ENCODE measurements at regions not wholly inside any gene's neighbourhood (a gene's known extent, or its start where the extent isn't known, plus 50 kb on each side); places are given as distances from the start of the nearest gene placed in this dataset.

DNA sequence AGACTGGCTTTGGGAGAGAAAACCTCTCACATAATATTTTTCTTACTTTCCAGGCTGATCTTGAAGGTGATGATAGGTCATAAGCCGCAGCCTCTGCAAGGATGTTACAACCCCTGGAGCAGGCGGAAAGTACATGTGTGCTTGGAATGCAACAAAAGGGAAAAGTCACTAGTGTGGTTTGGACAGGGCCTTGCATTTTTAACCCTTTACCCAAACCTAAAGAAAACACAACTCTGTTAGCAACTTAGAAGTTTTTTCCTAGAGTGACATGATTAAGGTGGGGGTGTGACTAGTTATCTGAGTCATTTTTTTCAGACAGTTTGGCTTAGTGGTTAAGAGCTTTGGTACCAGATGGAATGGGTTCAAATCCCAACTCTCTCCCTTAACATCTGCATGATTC lies 97.0 kb downstream of the TMEM30B start:
- Histone ChIP-seq H3K36me3 (ENCODE audit: control insufficient read depth, insufficient read depth, low read length) (no peaks in the 10 kb centered on the region; the same call in 1 of the 2 replicates), H3K4me3 (ENCODE audit: low read length) (no peak overlapping the region), H3K27ac (ENCODE audit: low read length) (no peak overlapping the region), H3K4me1 (ENCODE audit: control insufficient read depth, insufficient read depth, low read length) (no peaks in the 10 kb centered on the region), H3K27me3 (ENCODE audit: control insufficient read depth, insufficient read depth, low read length) (no peaks in the 10 kb centered on the region), H3K9me3 (ENCODE audit: control insufficient read depth, insufficient read depth, low read length) (no peaks in the 10 kb centered on the region)
- WGBS (ENCODE audit: insufficient coverage, insufficient read length): no CpG with 5 or more reads among the region's 2 CpGs
- DNase-seq (ENCODE audit: low read depth, low spot score): no peak

DNA sequence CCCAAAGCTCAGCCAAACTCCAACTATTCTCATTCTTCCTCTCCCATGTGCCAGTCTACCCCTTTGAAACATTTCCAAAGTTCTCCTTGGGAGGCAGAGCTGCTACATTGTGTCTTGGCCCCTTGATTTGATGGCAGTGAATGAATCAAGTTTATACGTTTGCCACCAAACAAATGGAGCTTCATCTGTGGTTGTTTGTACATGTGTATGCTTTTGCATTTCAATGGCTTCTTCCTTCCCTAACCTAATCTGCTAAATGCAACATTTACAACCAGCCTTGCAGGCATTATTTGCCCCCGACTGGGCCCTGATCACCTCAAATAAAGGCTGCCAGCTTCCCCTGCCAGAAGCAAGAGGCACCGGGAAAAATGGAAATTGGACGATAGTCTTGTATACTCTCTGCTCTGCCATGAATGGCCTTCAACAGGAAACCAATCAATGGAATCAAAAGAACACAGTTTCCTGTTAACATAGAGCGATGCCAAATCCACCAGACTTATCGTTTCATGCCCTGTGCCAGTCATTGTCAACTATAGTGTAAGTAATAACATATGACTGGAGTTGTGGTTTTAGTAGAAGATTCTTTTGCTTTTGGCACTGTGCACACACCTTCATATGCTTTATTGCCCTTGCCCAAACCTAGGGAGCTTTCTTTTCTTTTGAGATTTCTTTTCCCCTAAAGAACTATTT lies 97.8 kb downstream of the TMEM30B start:
- Histone ChIP-seq H3K4me3 (ENCODE audit: low read length) (no peak overlapping the region), H3K36me3 (ENCODE audit: control insufficient read depth, insufficient read depth, low read length) (no peaks in the 10 kb centered on the region; the same call in 1 of the 2 replicates), H3K27ac (ENCODE audit: low read length) (no peak overlapping the region), H3K4me1 (ENCODE audit: control insufficient read depth, insufficient read depth, low read length) (0 out of 2 replicates have a peak, but pooled peaks cover 2% of the 10 kb centered on the region), H3K27me3 (ENCODE audit: control insufficient read depth, insufficient read depth, low read length) (no peaks in the 10 kb centered on the region), H3K9me3 (ENCODE audit: control insufficient read depth, insufficient read depth, low read length) (no peaks in the 10 kb centered on the region)
- no peak for DNase-seq (ENCODE audit: low read depth, low spot score)
- WGBS (ENCODE audit: insufficient coverage, insufficient read length): no CpG with 5 or more reads among the region's 6 CpGs

DNA sequence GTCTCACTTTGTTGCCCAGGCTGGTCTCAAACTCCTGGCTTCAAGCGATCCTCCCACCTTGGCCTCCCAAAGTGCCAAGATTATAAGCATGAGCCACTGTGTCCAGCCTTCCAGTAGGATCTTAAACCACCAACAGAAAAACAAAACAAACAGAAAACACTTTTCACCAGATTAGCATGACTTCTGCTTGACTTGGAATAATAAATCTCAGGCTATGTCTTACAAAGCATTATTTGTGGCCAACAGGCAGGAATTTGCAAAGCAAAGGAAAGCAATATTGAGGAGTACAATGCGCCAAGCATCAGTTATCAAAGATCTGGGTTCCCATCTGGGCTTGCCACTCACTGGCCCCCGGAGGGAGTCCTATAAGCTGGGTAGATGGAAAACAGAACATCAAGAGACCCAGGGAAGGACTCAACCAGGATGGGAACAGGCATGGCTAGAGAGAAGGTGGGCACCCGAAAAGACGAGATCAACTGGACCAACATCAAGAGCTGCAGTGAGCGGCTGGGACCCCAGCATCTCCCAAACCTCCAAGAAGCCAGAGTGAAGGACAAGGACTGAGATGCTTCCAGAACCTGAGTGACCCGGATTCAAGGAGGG lies 101.2 kb downstream of the TMEM30B start:
- WGBS (ENCODE audit: insufficient coverage, insufficient read length): no CpG with 5 or more reads among the region's 7 CpGs
- H3K27me3 ChIP-seq (ENCODE audit: control insufficient read depth, insufficient read depth, low read length): no peaks in the 10 kb centered on the region
- H3K4me3 ChIP-seq (ENCODE audit: low read length): no peak overlapping the region
- no peaks in the 10 kb centered on the region for H3K36me3 ChIP-seq (ENCODE audit: control insufficient read depth, insufficient read depth, low read length)
- H3K4me1 ChIP-seq (ENCODE audit: control insufficient read depth, insufficient read depth, low read length): peaks cover 7% of the 10 kb centered on the region; the same call in 1 of the 2 replicates
- DNase-seq (ENCODE audit: low read depth, low spot score): no peak
- H3K27ac ChIP-seq (ENCODE audit: low read length): no peak overlapping the region
- H3K9me3 ChIP-seq (ENCODE audit: control insufficient read depth, insufficient read depth, low read length): no peaks in the 10 kb centered on the region

DNA sequence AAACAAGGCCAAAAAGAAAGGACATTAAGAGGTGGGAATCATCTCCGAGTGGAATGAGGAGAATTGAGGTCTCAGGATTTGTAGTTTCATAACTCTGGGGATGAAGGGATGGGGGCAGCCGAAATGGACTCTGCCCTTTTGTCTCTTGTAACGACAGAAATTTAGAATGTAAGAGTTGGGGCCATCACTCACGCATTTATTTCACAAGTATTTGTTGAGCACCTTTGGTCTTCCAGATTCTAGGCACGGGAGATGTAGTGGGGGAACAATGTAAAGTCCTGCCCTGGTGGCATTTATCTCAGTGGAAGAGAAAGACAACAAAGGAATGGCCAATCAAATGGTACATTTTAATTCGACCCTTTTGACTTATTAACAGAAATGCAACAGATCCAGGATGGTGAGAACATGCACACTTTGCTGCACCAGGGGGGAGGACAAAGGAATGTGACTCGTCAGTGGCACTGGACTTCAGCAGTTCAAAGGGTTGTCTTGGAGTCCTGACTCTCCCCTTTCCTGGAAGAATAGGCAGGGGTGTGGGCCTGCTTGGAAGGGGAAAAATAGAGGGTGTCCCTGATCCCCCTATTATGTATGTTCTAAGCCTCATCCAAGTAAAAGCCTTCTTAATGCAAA lies 102.0 kb downstream of the TMEM30B start:
- H3K27ac ChIP-seq (ENCODE audit: low read length): no peak overlapping the region
- H3K4me1 ChIP-seq (ENCODE audit: control insufficient read depth, insufficient read depth, low read length): peaks cover 7% of the 10 kb centered on the region; the same call in 1 of the 2 replicates
- H3K27me3 ChIP-seq (ENCODE audit: control insufficient read depth, insufficient read depth, low read length): no peaks in the 10 kb centered on the region

DNA sequence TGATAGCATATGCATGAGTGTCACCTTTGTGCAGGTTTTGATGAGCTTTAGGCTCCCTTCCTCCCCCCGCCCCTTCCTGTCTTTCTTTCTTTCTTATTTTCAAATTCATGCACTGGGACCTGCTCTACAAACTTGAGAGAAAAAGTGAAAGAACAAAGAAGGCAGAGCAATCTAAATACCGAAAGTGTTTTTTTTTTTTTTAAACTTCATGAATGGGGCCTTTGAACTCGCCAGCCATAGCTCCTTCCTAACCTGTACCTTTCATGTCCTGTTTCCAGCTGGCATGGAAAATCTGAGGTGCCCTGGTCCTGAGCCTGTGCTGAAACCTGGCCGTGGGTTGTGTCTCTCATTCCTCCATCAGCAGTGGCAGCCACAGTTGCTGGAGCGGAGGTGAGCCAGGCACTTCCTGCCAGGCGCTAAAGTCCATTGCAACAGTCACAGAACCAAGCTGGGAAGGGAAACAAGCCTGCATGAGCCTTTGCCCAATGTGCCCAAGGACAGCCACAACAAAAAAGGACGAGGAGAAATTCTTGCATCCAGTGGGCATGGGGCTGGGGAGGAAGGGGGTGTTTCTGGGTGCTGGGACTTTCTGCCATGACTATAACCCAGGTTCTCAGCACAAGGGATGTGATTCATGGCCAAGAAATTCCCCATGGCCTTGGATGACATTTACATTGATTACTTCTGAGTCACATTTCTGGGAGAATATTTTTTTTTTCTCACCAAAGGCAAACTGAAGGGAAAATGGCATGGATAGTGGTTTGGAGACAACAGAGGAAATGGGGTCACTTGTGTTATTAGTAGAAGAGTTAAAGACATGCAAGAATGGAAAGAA lies 102.7 kb downstream of the TMEM30B start:
- no peak overlapping the region for H3K27ac ChIP-seq (ENCODE audit: low read length)
- peaks cover 7% of the 10 kb centered on the region; the same call in 1 of the 2 replicates for H3K4me1 ChIP-seq (ENCODE audit: control insufficient read depth, insufficient read depth, low read length)
- H3K27me3 ChIP-seq (ENCODE audit: control insufficient read depth, insufficient read depth, low read length): no peaks in the 10 kb centered on the region
- H3K4me3 ChIP-seq (ENCODE audit: low read length): no peak overlapping the region
- no CpG with 5 or more reads among the region's 7 CpGs for WGBS (ENCODE audit: insufficient coverage, insufficient read length)
- H3K9me3 ChIP-seq (ENCODE audit: control insufficient read depth, insufficient read depth, low read length): no peaks in the 10 kb centered on the region
- H3K36me3 ChIP-seq (ENCODE audit: control insufficient read depth, insufficient read depth, low read length): no peaks in the 10 kb centered on the region
- no peak for DNase-seq (ENCODE audit: low read depth, low spot score)

More for the DNA sequence above, 102.0 kb downstream of the TMEM30B start:
- Histone ChIP-seq H3K4me3 (ENCODE audit: low read length) (no peak overlapping the region), H3K9me3 (ENCODE audit: control insufficient read depth, insufficient read depth, low read length) (no peaks in the 10 kb centered on the region), H3K36me3 (ENCODE audit: control insufficient read depth, insufficient read depth, low read length) (no peaks in the 10 kb centered on the region)
- WGBS (ENCODE audit: insufficient coverage, insufficient read length): no CpG with 5 or more reads among the region's 7 CpGs
- DNase-seq (ENCODE audit: low read depth, low spot score): no peak

DNA sequence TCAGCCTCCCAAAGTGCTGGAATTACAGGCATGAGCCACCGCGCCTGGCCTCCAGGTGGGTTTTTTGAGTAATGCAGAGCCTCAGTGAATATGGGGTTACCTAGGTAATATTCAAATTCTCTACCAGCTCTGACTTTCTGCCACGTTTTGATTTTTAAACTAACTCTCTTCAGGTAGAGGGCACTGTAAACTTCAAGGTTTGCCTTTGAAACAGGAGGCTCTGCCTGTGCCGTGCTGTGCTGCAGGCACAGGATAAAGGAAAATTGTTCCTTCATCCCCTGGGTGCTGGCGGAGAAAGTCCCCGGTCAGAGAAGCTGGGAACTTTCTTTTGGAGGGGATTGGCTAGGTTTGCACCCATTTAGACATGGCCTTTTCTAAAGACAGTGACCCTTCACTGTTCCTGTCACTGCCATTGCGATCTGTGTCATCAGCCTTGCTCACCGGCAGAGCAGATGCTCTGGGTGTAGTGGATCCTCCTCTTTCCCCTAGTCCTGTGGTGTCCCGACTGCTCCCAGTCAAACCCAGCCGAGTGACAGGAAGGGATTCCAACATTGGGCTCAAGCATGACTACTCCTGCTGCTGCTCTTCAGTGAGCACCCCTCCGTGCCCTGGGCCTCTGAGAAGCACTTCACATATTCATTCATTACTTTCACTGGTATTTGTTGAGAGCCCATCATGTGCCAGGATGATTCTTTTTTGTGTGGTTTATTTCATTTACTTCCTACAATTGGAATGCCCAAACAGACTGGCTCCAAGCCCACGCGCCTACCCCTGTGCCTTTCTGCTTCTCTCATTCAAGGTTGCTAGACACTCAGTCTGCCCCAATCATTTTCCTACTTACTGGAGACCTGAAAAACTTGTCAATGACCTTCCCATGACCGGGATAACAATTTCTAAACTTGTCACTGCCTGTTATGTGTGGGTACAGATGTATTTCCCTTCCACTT lies 103.6 kb downstream of the TMEM30B start:
- no peaks in the 10 kb centered on the region for H3K9me3 ChIP-seq (ENCODE audit: control insufficient read depth, insufficient read depth, low read length)
- no peaks in the 10 kb centered on the region for H3K27me3 ChIP-seq (ENCODE audit: control insufficient read depth, insufficient read depth, low read length)
- H3K36me3 ChIP-seq (ENCODE audit: control insufficient read depth, insufficient read depth, low read length): no peaks in the 10 kb centered on the region
- DNase-seq (ENCODE audit: low read depth, low spot score): no peak
- H3K27ac ChIP-seq (ENCODE audit: low read length): no peak overlapping the region
- WGBS (ENCODE audit: insufficient coverage, insufficient read length): no CpG with 5 or more reads among the region's 14 CpGs
- no peak overlapping the region for H3K4me3 ChIP-seq (ENCODE audit: low read length)
- H3K4me1 ChIP-seq (ENCODE audit: control insufficient read depth, insufficient read depth, low read length): peaks cover 7% of the 10 kb centered on the region; the same call in 1 of the 2 replicates

DNA sequence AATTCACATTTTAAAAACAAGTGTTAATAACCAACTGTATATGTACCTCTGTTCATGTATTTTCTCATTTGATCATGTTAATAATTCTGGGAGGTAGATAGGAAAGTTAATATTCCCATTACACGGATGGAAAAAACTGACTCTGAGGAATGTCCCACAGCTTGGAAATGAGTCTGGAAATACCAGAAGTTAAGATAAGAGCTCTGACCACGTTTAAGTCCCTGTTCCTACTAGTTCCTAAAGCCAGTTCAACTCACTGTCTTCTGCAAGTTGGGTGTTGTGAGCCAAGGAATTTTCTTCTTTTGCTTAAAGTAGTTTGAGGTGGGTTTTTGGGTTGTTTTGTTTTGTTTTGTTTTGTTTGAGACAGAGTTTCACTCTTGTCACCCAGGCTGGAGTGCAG lies 104.5 kb downstream of the TMEM30B start:
- no peaks in the 10 kb centered on the region for H3K36me3 ChIP-seq (ENCODE audit: control insufficient read depth, insufficient read depth, low read length)
- no peaks in the 10 kb centered on the region for H3K27me3 ChIP-seq (ENCODE audit: control insufficient read depth, insufficient read depth, low read length)
- no CpG with 5 or more reads among the region's 2 CpGs for WGBS (ENCODE audit: insufficient coverage, insufficient read length)
- H3K4me3 ChIP-seq (ENCODE audit: low read length): no peak overlapping the region
- no peak for DNase-seq (ENCODE audit: low read depth, low spot score)
- H3K9me3 ChIP-seq (ENCODE audit: control insufficient read depth, insufficient read depth, low read length): no peaks in the 10 kb centered on the region
- no peak overlapping the region for H3K27ac ChIP-seq (ENCODE audit: low read length)
- H3K4me1 ChIP-seq (ENCODE audit: control insufficient read depth, insufficient read depth, low read length): peaks cover 7% of the 10 kb centered on the region; the same call in 1 of the 2 replicates

DNA sequence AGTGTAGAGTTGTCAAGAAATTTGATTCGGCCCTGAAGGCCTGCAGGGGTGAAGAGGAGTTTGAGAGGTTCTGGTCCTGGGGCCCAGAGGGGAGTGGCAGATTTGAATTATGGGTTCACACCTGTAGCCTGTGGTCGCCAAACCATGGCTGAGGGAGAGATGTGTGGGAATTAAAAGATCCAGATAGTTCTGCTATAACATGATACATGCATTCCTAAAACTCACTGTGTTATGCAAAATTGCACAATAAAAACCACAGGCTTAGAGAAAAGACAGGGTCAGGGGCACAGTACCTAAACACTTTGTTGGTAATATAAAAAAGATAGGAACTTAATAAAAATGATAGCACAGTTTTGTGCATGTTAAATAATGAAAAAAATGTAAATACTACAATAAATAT lies 106.2 kb downstream of the TMEM30B start:
- DNase-seq (ENCODE audit: low read depth, low spot score): no peak
- Histone ChIP-seq H3K9me3 (ENCODE audit: control insufficient read depth, insufficient read depth, low read length) (no peaks in the 10 kb centered on the region), H3K4me1 (ENCODE audit: control insufficient read depth, insufficient read depth, low read length) (peaks cover 7% of the 10 kb centered on the region; the same call in 1 of the 2 replicates), H3K36me3 (ENCODE audit: control insufficient read depth, insufficient read depth, low read length) (no peaks in the 10 kb centered on the region), H3K4me3 (ENCODE audit: low read length) (no peak overlapping the region), H3K27ac (ENCODE audit: low read length) (no peak overlapping the region), H3K27me3 (ENCODE audit: control insufficient read depth, insufficient read depth, low read length) (no peaks in the 10 kb centered on the region)
- WGBS (ENCODE audit: insufficient coverage, insufficient read length): no CpG with 5 or more reads among the region's 2 CpGs

DNA sequence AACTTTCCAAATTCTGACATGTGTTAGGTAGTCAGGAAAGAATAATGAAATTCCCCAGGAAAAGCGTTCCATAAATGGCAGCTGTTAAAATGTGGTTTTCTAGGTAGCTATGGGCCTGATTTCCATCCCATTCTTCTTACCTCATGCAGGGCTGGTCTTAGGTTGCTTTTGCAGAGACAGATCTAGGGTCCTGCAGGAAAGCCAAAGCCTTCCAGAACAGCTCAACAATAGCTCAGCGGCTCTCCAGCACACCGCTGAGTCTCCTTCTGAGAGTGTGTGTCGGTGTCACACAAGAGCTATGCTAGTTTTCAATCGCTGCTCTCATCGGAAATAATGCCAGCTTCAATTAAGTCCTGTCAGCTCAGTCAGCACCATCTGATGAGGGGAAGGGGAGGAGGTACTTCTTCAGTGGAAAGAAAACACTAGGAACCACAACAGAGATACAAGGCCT lies 106.7 kb downstream of the TMEM30B start:
- Histone ChIP-seq H3K4me3 (ENCODE audit: low read length) (no peak overlapping the region), H3K27me3 (ENCODE audit: control insufficient read depth, insufficient read depth, low read length) (no peaks in the 10 kb centered on the region), H3K27ac (ENCODE audit: low read length) (no peak overlapping the region), H3K4me1 (ENCODE audit: control insufficient read depth, insufficient read depth, low read length) (peaks cover 7% of the 10 kb centered on the region; the same call in 1 of the 2 replicates), H3K9me3 (ENCODE audit: control insufficient read depth, insufficient read depth, low read length) (no peaks in the 10 kb centered on the region), H3K36me3 (ENCODE audit: control insufficient read depth, insufficient read depth, low read length) (no peaks in the 10 kb centered on the region)
- DNase-seq (ENCODE audit: low read depth, low spot score): no peak
- no CpG with 5 or more reads among the region's 6 CpGs for WGBS (ENCODE audit: insufficient coverage, insufficient read length)

Data from iPS DF 6.9 (cell line).